ENCODE measurements at regions not wholly inside any gene's neighbourhood (a gene's known extent, or its start where the extent isn't known, plus 50 kb on each side); places are given as distances from the start of the nearest gene placed in this dataset.

DNA sequence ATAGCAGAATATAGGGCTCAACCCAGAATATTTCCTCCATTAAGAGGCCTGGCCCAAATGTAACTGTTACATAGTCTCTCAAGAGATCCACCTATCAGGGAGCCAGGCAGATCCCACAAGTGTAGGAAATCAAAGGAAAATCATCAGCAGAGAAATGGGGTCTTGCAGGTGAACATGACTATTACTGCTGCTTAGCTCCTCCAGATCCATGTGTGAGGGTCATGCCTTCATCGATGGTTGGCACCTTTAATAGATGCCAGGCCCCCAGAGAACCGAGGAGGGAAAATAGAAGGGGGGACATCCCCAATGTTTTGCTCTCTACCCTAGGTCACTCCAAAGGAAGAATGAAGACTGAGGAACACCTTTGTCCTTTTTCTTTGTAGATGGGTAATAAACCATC, 1029.9 kb upstream of the CADM2 start:
- no peak overlapping the region for H2AFZ ChIP-seq (ENCODE audit: low read depth, low read length)
- H3K9me3 ChIP-seq (ENCODE audit: low read length) = peaks cover 3% of the 10 kb centered on the region
- no peaks in the 10 kb centered on the region for H3K27me3 ChIP-seq (ENCODE audit: insufficient read depth, low read depth, low read length)
- H3K4me3 ChIP-seq (ENCODE audit: low read length) = no peak overlapping the region
- no peaks in the 10 kb centered on the region for H4K20me1 ChIP-seq (ENCODE audit: insufficient read depth)
- H3K9ac ChIP-seq (ENCODE audit: low read length) = no peak overlapping the region
- H3F3A ChIP-seq (ENCODE audit: insufficient read depth, low read length, poor library complexity, severe bottlenecking) = no peaks in the 10 kb centered on the region
- no peaks in the 10 kb centered on the region for H3K36me3 ChIP-seq (ENCODE audit: insufficient read depth, low read length)
- no peaks in the 10 kb centered on the region for H3K9me2 ChIP-seq (ENCODE audit: insufficient read depth, low read length)
- TF ChIP-seq MXI1 (conservative IDR thresholded peaks at IDR 0.05; ENCODE audit: poor library complexity, severe bottlenecking) = no peak
- no peak for TF ChIP-seq TAF1 (IDR thresholded peaks at IDR 0.05; ENCODE audit: low read depth)
- no peak for TF ChIP-seq SMC3 (conservative IDR thresholded peaks at IDR 0.05; ENCODE audit: poor library complexity)
- TF ChIP-seq REST (IDR thresholded peaks at IDR 0.05; ENCODE audit: borderline replicate concordance) = no peak
- no peak for TF ChIP-seq RAD21 (conservative IDR thresholded peaks at IDR 0.05)
- no peak for TF ChIP-seq EP300 (conservative IDR thresholded peaks at IDR 0.05; ENCODE audit: poor library complexity, severe bottlenecking)
- TF ChIP-seq EZH2 (IDR thresholded peaks at IDR 0.05; ENCODE audit: borderline replicate concordance, insufficient read depth, low read length, poor library complexity, severe bottlenecking) = no peak
- TF ChIP-seq, protein P1, sequence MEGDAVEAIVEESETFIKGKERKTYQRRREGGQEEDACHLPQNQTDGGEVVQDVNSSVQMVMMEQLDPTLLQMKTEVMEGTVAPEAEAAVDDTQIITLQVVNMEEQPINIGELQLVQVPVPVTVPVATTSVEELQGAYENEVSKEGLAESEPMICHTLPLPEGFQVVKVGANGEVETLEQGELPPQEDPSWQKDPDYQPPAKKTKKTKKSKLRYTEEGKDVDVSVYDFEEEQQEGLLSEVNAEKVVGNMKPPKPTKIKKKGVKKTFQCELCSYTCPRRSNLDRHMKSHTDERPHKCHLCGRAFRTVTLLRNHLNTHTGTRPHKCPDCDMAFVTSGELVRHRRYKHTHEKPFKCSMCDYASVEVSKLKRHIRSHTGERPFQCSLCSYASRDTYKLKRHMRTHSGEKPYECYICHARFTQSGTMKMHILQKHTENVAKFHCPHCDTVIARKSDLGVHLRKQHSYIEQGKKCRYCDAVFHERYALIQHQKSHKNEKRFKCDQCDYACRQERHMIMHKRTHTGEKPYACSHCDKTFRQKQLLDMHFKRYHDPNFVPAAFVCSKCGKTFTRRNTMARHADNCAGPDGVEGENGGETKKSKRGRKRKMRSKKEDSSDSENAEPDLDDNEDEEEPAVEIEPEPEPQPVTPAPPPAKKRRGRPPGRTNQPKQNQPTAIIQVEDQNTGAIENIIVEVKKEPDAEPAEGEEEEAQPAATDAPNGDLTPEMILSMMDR (IDR thresholded peaks at IDR 0.05; ENCODE audit: poor library complexity, severe bottlenecking) = no peak
- TF ChIP-seq POLR2AphosphoS5 (IDR thresholded peaks at IDR 0.05) = no peak
- no peak overlapping the region for H3K27ac ChIP-seq (ENCODE audit: low read length)
- H3K4me2 ChIP-seq (ENCODE audit: low read length) = no peak overlapping the region
- no peaks in the 10 kb centered on the region for H3K79me2 ChIP-seq (replicated peaks; ENCODE audit: insufficient read depth, low read length)

DNA sequence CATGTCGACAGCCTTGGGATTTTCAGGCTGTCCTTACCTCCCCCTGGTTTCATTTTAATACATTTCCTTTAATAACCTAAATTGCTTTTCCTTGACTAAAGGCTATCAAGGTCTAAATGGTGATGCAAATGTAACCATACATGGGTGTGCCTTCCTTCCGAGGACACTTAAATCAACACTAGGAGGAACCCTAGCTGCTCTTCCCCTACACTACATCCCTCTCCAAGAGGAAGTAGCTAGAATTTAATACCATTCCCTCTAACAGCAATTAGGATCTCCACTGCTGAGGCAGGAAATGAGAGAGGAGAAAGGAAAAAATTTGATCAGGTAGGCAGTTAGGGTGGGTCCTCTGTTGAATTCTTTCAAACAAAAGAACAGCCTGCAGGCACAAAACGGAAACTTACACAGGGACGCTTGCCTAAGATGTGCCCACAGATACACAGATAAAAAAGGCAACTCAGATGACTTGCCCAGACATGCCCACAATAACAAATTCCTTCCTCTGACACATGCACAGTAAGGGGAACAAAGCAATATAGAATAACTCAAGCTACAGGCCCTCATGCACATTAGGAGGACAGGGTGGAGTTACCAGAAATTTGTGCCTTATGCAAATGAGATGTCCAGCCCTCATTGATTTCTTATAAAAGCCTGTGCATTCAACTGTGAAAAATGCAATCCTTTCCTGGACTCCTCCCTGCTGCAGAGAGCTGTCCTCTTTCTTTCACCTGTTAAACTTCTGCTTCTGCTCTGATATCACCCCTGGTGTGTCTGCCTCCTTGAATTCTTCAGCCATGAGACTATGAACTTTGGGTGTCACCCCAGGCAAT, 1024.4 kb upstream of the CADM2 start:
- TF ChIP-seq POLR2AphosphoS5 (IDR thresholded peaks at IDR 0.05) (no peak), EP300 (conservative IDR thresholded peaks at IDR 0.05; ENCODE audit: poor library complexity, severe bottlenecking) (no peak), RAD21 (conservative IDR thresholded peaks at IDR 0.05) (no peak), EZH2 (IDR thresholded peaks at IDR 0.05; ENCODE audit: borderline replicate concordance, insufficient read depth, low read length, poor library complexity, severe bottlenecking) (no peak), SMC3 (conservative IDR thresholded peaks at IDR 0.05; ENCODE audit: poor library complexity) (no peak), MXI1 (conservative IDR thresholded peaks at IDR 0.05; ENCODE audit: poor library complexity, severe bottlenecking) (no peak), REST (IDR thresholded peaks at IDR 0.05; ENCODE audit: borderline replicate concordance) (no peak), TAF1 (IDR thresholded peaks at IDR 0.05; ENCODE audit: low read depth) (no peak)
- TF ChIP-seq, protein P1 (IDR thresholded peaks at IDR 0.05; ENCODE audit: poor library complexity, severe bottlenecking) = no peak

More for the DNA sequence above, 1024.4 kb upstream of the CADM2 start:
- no peaks in the 10 kb centered on the region for H4K20me1 ChIP-seq (ENCODE audit: insufficient read depth)
- no peaks in the 10 kb centered on the region for H3K9me3 ChIP-seq (ENCODE audit: low read length)
- no peaks in the 10 kb centered on the region for H3K36me3 ChIP-seq (ENCODE audit: insufficient read depth, low read length)
- no peak overlapping the region for H2AFZ ChIP-seq (ENCODE audit: low read depth, low read length)
- H3K79me2 ChIP-seq (replicated peaks; ENCODE audit: insufficient read depth, low read length) = no peaks in the 10 kb centered on the region
- H3K4me3 ChIP-seq (ENCODE audit: low read length) = no peak overlapping the region
- H3K4me2 ChIP-seq (ENCODE audit: low read length) = no peak overlapping the region
- no peak overlapping the region for H3K9ac ChIP-seq (ENCODE audit: low read length)
- H3K27ac ChIP-seq (ENCODE audit: low read length) = no peak overlapping the region
- no peaks in the 10 kb centered on the region for H3F3A ChIP-seq (ENCODE audit: insufficient read depth, low read length, poor library complexity, severe bottlenecking)
- no peaks in the 10 kb centered on the region for H3K27me3 ChIP-seq (ENCODE audit: insufficient read depth, low read depth, low read length)
- no peaks in the 10 kb centered on the region for H3K9me2 ChIP-seq (ENCODE audit: insufficient read depth, low read length)
